IMR-90 (cell line): ENCODE measurements at regions not wholly inside any gene's neighbourhood (a gene's known extent, or its start where the extent isn't known, plus 50 kb on each side); places are given as distances from the start of the nearest gene placed in this dataset.

ENCODE experiments used
- CTCF ChIP-seq: conservative IDR thresholded peaks from 2 replicates; pipeline ENCODE4 v1.5.1; 2012; ENCODE audit warnings: mild to moderate bottlenecking, low read depth, low read length, improper control_type of control experiment
- FOS ChIP-seq: fragments of 150-350 bp; IDR thresholded peaks from 2 replicates; pipeline ENCODE4 v1.6.1; 2016; ENCODE audit warnings: low read depth, low read length
- MAFK ChIP-seq: IDR thresholded peaks from 2 replicates; pipeline ENCODE4 v1.6.1; 2012; ENCODE audit warnings: low read depth, low read length, improper control_type of control experiment
- POLR2A ChIP-seq: IDR thresholded peaks from 2 replicates; pipeline ENCODE4 v1.6.1; 2012; ENCODE audit warnings: mild to moderate bottlenecking, low read depth, low read length
- RAD21 ChIP-seq: IDR thresholded peaks from 2 replicates; pipeline ENCODE4 v1.6.1; 2012; ENCODE audit warnings: low read length, improper control_type of control experiment
- RFX5 ChIP-seq: IDR thresholded peaks from 2 replicates; pipeline ENCODE4 v1.8.0; 2012; ENCODE audit warnings: low read depth, mild to moderate bottlenecking, low read length, moderate library complexity
- SMC3 ChIP-seq: fragments of 150-350 bp; IDR thresholded peaks from 2 replicates; pipeline ENCODE4 v1.6.1; 2016; ENCODE audit warnings: low read depth, mild to moderate bottlenecking, antibody characterized with exemption, low read length, moderate library complexity

- no peak for TF ChIP-seq POLR2A
- TF ChIP-seq CTCF, result no peak
- no peak for TF ChIP-seq RAD21
- no peak for TF ChIP-seq RFX5
- TF ChIP-seq MAFK, result no peak
- TF ChIP-seq FOS, result no peak
- no peak for TF ChIP-seq SMC3
Measured at GRCh38 chr17:79281803-79282202, 207.2 kb downstream of the ENGASE start.
